ENCODE measurements at regions not wholly inside any gene's neighbourhood (a gene's known extent, or its start where the extent isn't known, plus 50 kb on each side); places are given as distances from the start of the nearest gene placed in this dataset.

GRCh38 chr4:37126051-37126450 is 118.5 kb upstream of the NWD2 start:
- TF ChIP-seq CTCF (IDR thresholded peaks at IDR 0.05) (no peak), POLR2A (IDR thresholded peaks at IDR 0.05) (no peak)
